Stimulated activated CD8-positive, alpha-beta memory T cell treated with anti-CD3 and anti-CD28 coated beads, Interleukin-2, amount 100 ng/mL, for 48 hours (primary cell): ENCODE measurements at regions not wholly inside any gene's neighbourhood (a gene's known extent, or its start where the extent isn't known, plus 50 kb on each side); places are given as distances from the start of the nearest gene placed in this dataset.

Source experiments
- DNase-seq, 2 donors: peaks; one replicate each; pipeline ENCODE4 v3.0.0-alpha.2; 2020; ENCODE audit warnings: low read depth in 2 of 2

GRCh38 chr3:13152826-13153710 is 79.8 kb upstream of the IQSEC1 start:
- no peak for DNase-seq

GRCh38 chr3:13150624-13151023 is 77.4 kb upstream of the IQSEC1 start:
- no peak for DNase-seq

- no peak for DNase-seq
Observed at GRCh38 chr3:13149330-13150108, 76.3 kb upstream of the IQSEC1 start.

GRCh38 chr3:13148561-13149329 is 75.5 kb upstream of the IQSEC1 start:
- DNase-seq = no peak

GRCh38 chr3:13148126-13148525 is 74.9 kb upstream of the IQSEC1 start:
- no peak for DNase-seq

GRCh38 chr3:13147344-13147743 is 74.1 kb upstream of the IQSEC1 start:
- DNase-seq = no peak

- no peak for DNase-seq
Observed at GRCh38 chr3:13146643-13147143, 73.5 kb upstream of the IQSEC1 start.

GRCh38 chr3:13145826-13146642 is 72.8 kb upstream of the IQSEC1 start:
- no peak for DNase-seq

- DNase-seq = no peak
Observed at GRCh38 chr3:13145131-13145825, 72.0 kb upstream of the IQSEC1 start.

GRCh38 chr3:13144163-13145023 is 71.2 kb upstream of the IQSEC1 start:
- DNase-seq = no peak

- no peak for DNase-seq
Observed at GRCh38 chr3:13143381-13144004, 70.3 kb upstream of the IQSEC1 start.

GRCh38 chr3:13142552-13143380 is 69.5 kb upstream of the IQSEC1 start:
- no peak for DNase-seq

GRCh38 chr3:13141991-13142412 is 68.8 kb upstream of the IQSEC1 start:
- DNase-seq = peak in 1 of 2 donors; percentile 8

GRCh38 chr3:13141183-13141582 is 68.0 kb upstream of the IQSEC1 start:
- DNase-seq = no peak

GRCh38 chr3:13140596-13140995 is 67.4 kb upstream of the IQSEC1 start:
- no peak for DNase-seq

GRCh38 chr3:13139471-13140065 is 66.3 kb upstream of the IQSEC1 start:
- no peak for DNase-seq

GRCh38 chr3:13138833-13139145 is 65.6 kb upstream of the IQSEC1 start:
- DNase-seq = no peak
